ENCODE measurements at regions not wholly inside any gene's neighbourhood (a gene's known extent, or its start where the extent isn't known, plus 50 kb on each side); places are given as distances from the start of the nearest gene placed in this dataset.

DNA sequence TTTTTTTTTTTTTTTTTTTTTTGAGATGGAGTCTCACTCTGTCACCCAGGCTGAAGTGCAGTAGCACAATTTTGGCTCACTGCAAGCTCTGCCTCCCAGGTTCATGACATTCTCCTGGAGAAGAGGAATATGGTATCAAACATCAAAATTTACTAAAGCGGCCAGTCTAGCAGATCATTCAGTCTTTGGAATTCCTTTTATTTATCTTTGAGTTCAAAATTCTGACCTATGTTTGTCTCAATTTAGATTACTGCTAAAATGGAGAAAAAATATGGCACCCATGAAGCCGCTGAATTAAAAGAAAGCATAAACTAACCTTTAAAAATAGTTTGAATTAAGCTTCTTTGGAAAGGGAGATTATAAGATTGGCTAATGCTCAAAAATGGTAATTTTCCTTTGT, 64.5 kb upstream of the EGLN3 start:
- Histone ChIP-seq H3K4me1 (ENCODE audit: insufficient read depth, low read length) (no peaks in the 10 kb centered on the region), H3K27ac (ENCODE audit: low read depth, low read length) (no peak overlapping the region), H3K27me3 (ENCODE audit: control insufficient read depth in 1 of 2, insufficient read depth in 2 of 2, low read length in 2 of 2) (no peaks in the 10 kb centered on the region), H3K9ac (ENCODE audit: low read length) (no peak overlapping the region), H3K4me3 (ENCODE audit: low read depth in 1 of 2, low read length in 2 of 2) (no peak overlapping the region), H3K36me3 (ENCODE audit: insufficient read depth, low read length) (no peaks in the 10 kb centered on the region), H3K9me3 (ENCODE audit: low read length) (no peaks in the 10 kb centered on the region)

DNA sequence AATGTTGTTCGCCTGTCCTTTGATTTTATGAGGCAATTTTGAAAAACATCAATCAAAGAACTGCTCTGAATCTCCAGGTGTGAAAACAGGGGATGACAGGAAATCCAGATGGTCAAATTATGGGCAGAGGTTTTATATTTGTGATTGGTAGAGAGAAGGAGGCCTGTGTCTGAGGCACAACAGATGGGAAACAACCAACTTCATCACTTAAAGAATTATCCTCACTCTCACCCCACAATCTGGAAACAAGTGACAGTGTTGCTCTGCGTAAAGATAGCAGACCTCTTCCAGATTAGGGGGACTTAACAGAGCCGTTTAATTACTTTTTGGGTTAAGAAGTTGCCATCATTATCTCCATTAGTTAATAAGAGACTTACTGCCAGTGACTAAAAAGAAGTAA, 64.1 kb upstream of the EGLN3 start:
- Histone ChIP-seq H3K9me3 (ENCODE audit: low read length) (no peaks in the 10 kb centered on the region), H3K27ac (ENCODE audit: low read depth, low read length) (no peak overlapping the region), H3K4me1 (ENCODE audit: insufficient read depth, low read length) (no peaks in the 10 kb centered on the region)

GRCh38 chr14:34013721-34014060, 62.8 kb upstream of the EGLN3 start:
- Histone ChIP-seq H3K36me3 (ENCODE audit: insufficient read depth, low read length) (no peaks in the 10 kb centered on the region), H3K9ac (ENCODE audit: low read length) (no peak overlapping the region), H3K9me3 (ENCODE audit: low read length) (no peaks in the 10 kb centered on the region), H3K4me1 (ENCODE audit: insufficient read depth, low read length) (no peaks in the 10 kb centered on the region), H3K27ac (ENCODE audit: low read depth, low read length) (no peak overlapping the region), H3K27me3 (ENCODE audit: control insufficient read depth in 1 of 2, insufficient read depth in 2 of 2, low read length in 2 of 2) (no peaks in the 10 kb centered on the region), H3K4me3 (ENCODE audit: low read depth in 1 of 2, low read length in 2 of 2) (no peak overlapping the region)

More for the DNA sequence above, 64.1 kb upstream of the EGLN3 start:
- H3K27me3 ChIP-seq (ENCODE audit: control insufficient read depth in 1 of 2, insufficient read depth in 2 of 2, low read length in 2 of 2), result no peaks in the 10 kb centered on the region
- H3K9ac ChIP-seq (ENCODE audit: low read length), result no peak overlapping the region
- no peaks in the 10 kb centered on the region for H3K36me3 ChIP-seq (ENCODE audit: insufficient read depth, low read length)
- H3K4me3 ChIP-seq (ENCODE audit: low read depth in 1 of 2, low read length in 2 of 2), result no peak overlapping the region

DNA sequence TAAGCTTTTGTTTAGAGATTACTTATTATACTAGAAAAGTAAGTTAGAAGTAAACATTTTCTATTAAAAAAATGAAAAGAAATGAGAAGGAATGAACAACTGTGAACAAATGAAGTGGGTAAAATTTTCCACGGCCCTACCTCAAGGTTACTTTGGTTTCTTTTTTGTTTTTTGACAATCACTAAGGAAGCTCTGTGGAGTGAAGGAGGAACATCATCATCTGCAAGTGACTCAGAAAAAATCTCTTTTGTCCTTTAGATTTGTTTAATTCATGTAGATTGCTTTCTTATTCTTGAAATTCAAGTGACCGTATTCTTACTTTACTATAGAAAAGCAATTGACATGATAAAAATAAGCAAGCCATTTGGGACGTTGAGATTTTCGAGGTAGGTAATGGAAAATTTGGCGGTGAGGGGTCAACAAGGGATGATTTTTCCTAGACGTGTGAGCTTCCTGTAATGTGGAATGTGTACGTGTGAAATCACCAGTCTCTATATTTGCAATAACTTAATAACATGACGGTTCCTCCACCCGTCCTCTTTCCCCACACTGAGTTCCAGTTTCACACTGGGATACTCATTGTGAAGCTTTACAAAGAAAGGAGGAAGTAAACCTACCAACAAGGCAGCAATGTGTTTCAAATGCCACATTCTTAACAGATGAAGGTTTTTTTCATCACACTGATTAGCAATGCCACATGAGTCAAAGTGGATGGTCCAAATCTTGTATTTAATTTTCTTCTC, 62.3 kb upstream of the EGLN3 start:
- Histone ChIP-seq H3K27me3 (ENCODE audit: control insufficient read depth in 1 of 2, insufficient read depth in 2 of 2, low read length in 2 of 2) (no peaks in the 10 kb centered on the region), H3K4me3 (ENCODE audit: low read depth in 1 of 2, low read length in 2 of 2) (no peak overlapping the region), H3K4me1 (ENCODE audit: insufficient read depth, low read length) (no peaks in the 10 kb centered on the region), H3K27ac (ENCODE audit: low read depth, low read length) (no peak overlapping the region), H3K9me3 (ENCODE audit: low read length) (no peaks in the 10 kb centered on the region), H3K9ac (ENCODE audit: low read length) (no peak overlapping the region), H3K36me3 (ENCODE audit: insufficient read depth, low read length) (no peaks in the 10 kb centered on the region)

GRCh38 chr14:34012369-34012768, 61.5 kb upstream of the EGLN3 start:
- no peak overlapping the region for H3K4me3 ChIP-seq (ENCODE audit: low read depth in 1 of 2, low read length in 2 of 2)
- H3K9ac ChIP-seq (ENCODE audit: low read length), result no peak overlapping the region
- no peaks in the 10 kb centered on the region for H3K4me1 ChIP-seq (ENCODE audit: insufficient read depth, low read length)
- no peaks in the 10 kb centered on the region for H3K27me3 ChIP-seq (ENCODE audit: control insufficient read depth in 1 of 2, insufficient read depth in 2 of 2, low read length in 2 of 2)
- no peaks in the 10 kb centered on the region for H3K9me3 ChIP-seq (ENCODE audit: low read length)
- no peak overlapping the region for H3K27ac ChIP-seq (ENCODE audit: low read depth, low read length)
- no peaks in the 10 kb centered on the region for H3K36me3 ChIP-seq (ENCODE audit: insufficient read depth, low read length)

DNA sequence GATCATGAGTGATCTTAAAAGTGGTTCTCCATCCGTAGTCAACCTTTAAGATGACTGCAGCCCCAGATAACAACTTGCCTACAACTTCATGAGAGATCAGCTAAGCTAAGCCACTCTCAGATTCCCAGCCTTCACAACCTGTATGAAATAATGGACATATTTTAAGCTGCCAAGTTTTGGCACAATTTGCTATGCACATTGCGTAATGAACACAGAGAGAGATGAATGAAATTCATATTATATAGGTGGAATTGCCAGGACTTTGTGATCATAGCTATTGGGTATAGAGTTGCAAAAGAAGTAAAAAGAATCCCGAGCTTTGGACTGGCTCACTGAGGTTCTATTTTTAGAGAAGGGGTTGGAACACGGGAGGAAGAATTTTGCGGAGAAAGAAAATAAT, 59.1 kb upstream of the EGLN3 start:
- Histone ChIP-seq H3K27me3 (ENCODE audit: control insufficient read depth in 1 of 2, insufficient read depth in 2 of 2, low read length in 2 of 2) (no peaks in the 10 kb centered on the region), H3K4me3 (ENCODE audit: low read depth in 1 of 2, low read length in 2 of 2) (no peak overlapping the region), H3K9ac (ENCODE audit: low read length) (no peak overlapping the region), H3K36me3 (ENCODE audit: insufficient read depth, low read length) (no peaks in the 10 kb centered on the region), H3K9me3 (ENCODE audit: low read length) (no peaks in the 10 kb centered on the region), H3K27ac (ENCODE audit: low read depth, low read length) (no peak overlapping the region), H3K4me1 (ENCODE audit: insufficient read depth, low read length) (no peaks in the 10 kb centered on the region)

DNA sequence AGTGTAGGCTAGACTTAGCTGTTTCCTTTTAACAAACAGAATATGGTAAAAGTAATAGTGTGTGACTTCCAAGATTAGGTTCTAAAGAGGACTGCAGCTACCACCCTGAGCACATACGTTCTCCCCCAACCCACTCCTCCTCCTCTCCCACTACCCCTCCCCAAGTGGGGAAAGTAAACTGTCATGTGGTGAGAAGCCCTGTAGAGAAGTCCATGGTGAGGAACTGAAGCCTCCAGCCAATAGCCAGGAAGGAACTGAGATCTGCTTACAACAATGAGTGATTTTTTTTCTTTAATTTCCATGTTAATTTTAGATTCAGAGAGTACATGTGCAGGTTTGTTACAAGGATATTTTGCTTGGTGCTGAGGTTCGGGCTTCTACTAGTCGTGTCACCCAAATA, 57.0 kb upstream of the EGLN3 start:
- H3K9me3 ChIP-seq (ENCODE audit: low read length), result no peaks in the 10 kb centered on the region
- H3K4me1 ChIP-seq (ENCODE audit: insufficient read depth, low read length), result no peaks in the 10 kb centered on the region
- no peaks in the 10 kb centered on the region for H3K36me3 ChIP-seq (ENCODE audit: insufficient read depth, low read length)
- no peak overlapping the region for H3K9ac ChIP-seq (ENCODE audit: low read length)
- no peak overlapping the region for H3K27ac ChIP-seq (ENCODE audit: low read depth, low read length)
- H3K27me3 ChIP-seq (ENCODE audit: control insufficient read depth in 1 of 2, insufficient read depth in 2 of 2, low read length in 2 of 2), result no peaks in the 10 kb centered on the region
- no peak overlapping the region for H3K4me3 ChIP-seq (ENCODE audit: low read depth in 1 of 2, low read length in 2 of 2)

- H3K27me3 ChIP-seq (ENCODE audit: control insufficient read depth in 1 of 2, insufficient read depth in 2 of 2, low read length in 2 of 2), result no peaks in the 10 kb centered on the region
- H3K36me3 ChIP-seq (ENCODE audit: insufficient read depth, low read length), result no peaks in the 10 kb centered on the region
- no peak overlapping the region for H3K27ac ChIP-seq (ENCODE audit: low read depth, low read length)
- H3K4me1 ChIP-seq (ENCODE audit: insufficient read depth, low read length), result no peaks in the 10 kb centered on the region
- H3K4me3 ChIP-seq (ENCODE audit: low read depth in 1 of 2, low read length in 2 of 2), result no peak overlapping the region
- H3K9ac ChIP-seq (ENCODE audit: low read length), result no peak overlapping the region
- H3K9me3 ChIP-seq (ENCODE audit: low read length), result no peaks in the 10 kb centered on the region
Measured at GRCh38 chr14:34005901-34006300, 55.0 kb upstream of the EGLN3 start.

GRCh38 chr14:34004881-34005280, 54.0 kb upstream of the EGLN3 start:
- H3K9ac ChIP-seq (ENCODE audit: low read length), result no peak overlapping the region
- no peak overlapping the region for H3K4me3 ChIP-seq (ENCODE audit: low read depth in 1 of 2, low read length in 2 of 2)
- H3K9me3 ChIP-seq (ENCODE audit: low read length), result no peaks in the 10 kb centered on the region

GRCh38 chr14:34003691-34004090, 52.8 kb upstream of the EGLN3 start:
- H3K4me3 ChIP-seq (ENCODE audit: low read depth in 1 of 2, low read length in 2 of 2), result no peak overlapping the region
- H3K36me3 ChIP-seq (ENCODE audit: insufficient read depth, low read length), result no peaks in the 10 kb centered on the region
- H3K9ac ChIP-seq (ENCODE audit: low read length), result no peak overlapping the region
- no peaks in the 10 kb centered on the region for H3K9me3 ChIP-seq (ENCODE audit: low read length)
- no peaks in the 10 kb centered on the region for H3K27me3 ChIP-seq (ENCODE audit: control insufficient read depth in 1 of 2, insufficient read depth in 2 of 2, low read length in 2 of 2)
- H3K27ac ChIP-seq (ENCODE audit: low read depth, low read length), result no peak overlapping the region
- H3K4me1 ChIP-seq (ENCODE audit: insufficient read depth, low read length), result no peaks in the 10 kb centered on the region

More at GRCh38 chr14:34004881-34005280, 54.0 kb upstream of the EGLN3 start:
- Histone ChIP-seq H3K27me3 (ENCODE audit: control insufficient read depth in 1 of 2, insufficient read depth in 2 of 2, low read length in 2 of 2) (no peaks in the 10 kb centered on the region), H3K4me1 (ENCODE audit: insufficient read depth, low read length) (no peaks in the 10 kb centered on the region), H3K36me3 (ENCODE audit: insufficient read depth, low read length) (no peaks in the 10 kb centered on the region), H3K27ac (ENCODE audit: low read depth, low read length) (no peak overlapping the region)

DNA sequence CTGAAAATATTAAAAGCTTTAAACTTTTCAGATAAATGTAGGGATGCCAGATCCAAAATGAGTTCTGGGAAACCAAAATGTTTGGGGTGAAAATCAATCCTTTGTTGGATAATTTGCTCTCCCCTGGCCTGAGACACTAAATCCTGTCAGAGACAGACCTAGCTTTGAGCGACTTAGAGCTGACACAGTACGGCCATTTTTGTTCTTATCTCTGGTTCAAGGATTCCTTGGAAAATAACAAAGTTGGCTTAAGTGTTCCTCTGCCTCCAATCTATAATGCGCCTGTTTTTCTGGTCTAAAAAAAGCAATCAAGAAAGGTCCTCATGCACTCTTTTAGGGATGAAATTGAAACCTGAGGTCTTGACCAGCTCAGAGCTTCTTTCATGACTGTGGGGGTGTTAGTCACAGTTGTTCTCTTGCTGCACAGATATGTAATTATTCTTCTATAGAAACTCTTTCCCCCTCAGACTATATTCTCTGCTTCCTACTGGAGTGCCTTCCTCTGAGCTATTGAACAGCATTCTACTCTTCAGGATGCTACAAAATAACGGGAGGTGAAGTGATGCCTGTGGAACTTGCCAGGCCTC, 52.3 kb upstream of the EGLN3 start:
- Histone ChIP-seq H3K9me3 (ENCODE audit: low read length) (no peaks in the 10 kb centered on the region), H3K9ac (ENCODE audit: low read length) (no peak overlapping the region), H3K27me3 (ENCODE audit: control insufficient read depth in 1 of 2, insufficient read depth in 2 of 2, low read length in 2 of 2) (no peaks in the 10 kb centered on the region), H3K27ac (ENCODE audit: low read depth, low read length) (no peak overlapping the region), H3K4me1 (ENCODE audit: insufficient read depth, low read length) (no peaks in the 10 kb centered on the region), H3K36me3 (ENCODE audit: insufficient read depth, low read length) (no peaks in the 10 kb centered on the region), H3K4me3 (ENCODE audit: low read depth in 1 of 2, low read length in 2 of 2) (no peak overlapping the region)

Measured in muscle layer of colon (tissue), 2 donors.